HepG2 (cell line): ENCODE measurements at regions not wholly inside any gene's neighbourhood (a gene's known extent, or its start where the extent isn't known, plus 50 kb on each side); places are given as distances from the start of the nearest gene placed in this dataset.

ENCODE experiments used
- ATAC-seq: fragments of 200-7000 bp; cut with Tn5 transposase; 3 replicates; pipeline ENCODE4 v1.9.1; 2020; ENCODE audit warnings: mild to moderate bottlenecking, moderate library complexity
- BruUV-seq: library from RNA; stranded (reverse); fragments of 400-500 nt; replicated peaks from 2 replicates; lab custom pipeline; 2021; lab: Mats Ljungman, UMichigan
- CTCF ChIA-PET: fragments of 300-600 bp; formaldehyde crosslinking; extraction: SDS; loops from one replicate; lab custom pipeline; 2021; ENCODE audit warnings: low total read pairs, inconsistent platforms, low intra/inter-chr PET ratio; lab: Yijun Ruan, JAX
- POLR2A ChIA-PET: fragments of 350-600 bp; sonication (Branson Sonifier 250); formaldehyde crosslinking; loops from one replicate; lab custom pipeline; 2020; ENCODE audit warnings: antibody characterized with exemption, inconsistent platforms; lab: Yijun Ruan, JAX
- DNase-seq: peaks from one replicate; pipeline ENCODE4 v3.0.0-alpha.2; 2015; ENCODE audit warnings: low spot score
- FAIRE-seq: peaks from 3 replicates; lab custom pipeline; 2011; peaks lifted over from hg19 to GRCh38; lab: Jason Lieb, UNC
- H2AFZ ChIP-seq: one replicate; pipeline ENCODE4 v1.6.1; 2011; ENCODE audit warnings: low read length, inconsistent platforms
- H3K27ac ChIP-seq: fragments of 300-600 bp; 3 replicates; pipeline ENCODE4 v1.8.0; 2011; ENCODE audit warnings: mixed run types, mild to moderate bottlenecking, mixed read lengths, low read length, inconsistent platforms; ENCODE audit not compliant: insufficient read depth; ENCODE audit errors: extremely low read length
- H3K27me3 ChIP-seq, 2 experiments: fragments of 200-600 bp in 1 of 2; 2 replicates in 1 of 2; 3 replicates in 1 of 2; pipeline versions ENCODE4 v1.6.0 to v1.8.0; 2011; ENCODE audit warnings: low read length in 2 of 2, mild to moderate bottlenecking in 2 of 2, moderate library complexity in 2 of 2, inconsistent platforms in 1 of 2; ENCODE audit not compliant: insufficient read depth in 2 of 2, control insufficient read depth in 1 of 2
- H3K36me3 ChIP-seq, 2 experiments: fragments of 200-600 bp in 1 of 2; replicated peaks in 1 of 2; 2 replicates in 1 of 2; 3 replicates in 1 of 2; pipeline versions ENCODE4 v1.5.1 to v1.8.0; 2011; ENCODE audit warnings: low read length in 2 of 2, inconsistent platforms in 1 of 2; ENCODE audit not compliant: insufficient read depth in 2 of 2, control insufficient read depth in 1 of 2
- H3K4me1 ChIP-seq: 2 replicates; pipeline ENCODE4 v1.5.1; 2012; ENCODE audit warnings: low read length, inconsistent platforms; ENCODE audit not compliant: insufficient read depth
- H3K4me2 ChIP-seq: 2 replicates; pipeline ENCODE4 v1.6.0; 2011; ENCODE audit warnings: low read depth, low read length, inconsistent platforms
- H3K4me3 ChIP-seq, 3 experiments: fragments of 200-600 bp in 1 of 3; sonication (generic), shearing (Covaris generic) in 1 of 3; replicated peaks in 1 of 3; 2 replicates each; pipeline ENCODE4 v1.5.1; 2011 to 2016; ENCODE audit warnings: low read length in 3 of 3, inconsistent platforms in 2 of 3, low read depth in 2 of 3, mild to moderate bottlenecking in 2 of 3, control low read depth in 1 of 3, mixed read lengths in 1 of 3; ENCODE audit not compliant: insufficient read depth in 1 of 3
- H3K79me2 ChIP-seq: one replicate; pipeline ENCODE4 v1.6.1; 2011; ENCODE audit warnings: low read length, inconsistent platforms; ENCODE audit not compliant: insufficient read depth
- H3K9ac ChIP-seq: 2 replicates; pipeline ENCODE4 v1.6.0; 2011; ENCODE audit warnings: mild to moderate bottlenecking, low read depth, low read length, inconsistent platforms; ENCODE audit not compliant: insufficient read depth
- H3K9me3 ChIP-seq: 2 replicates; pipeline ENCODE4 v1.5.1; 2012; ENCODE audit warnings: mild to moderate bottlenecking, low read length
- H4K20me1 ChIP-seq: 2 replicates; pipeline ENCODE4 v1.6.0; 2011; ENCODE audit warnings: inconsistent platforms, mild to moderate bottlenecking, low read length, moderate library complexity; ENCODE audit not compliant: insufficient read depth
- CREM ChIP-seq, 2 experiments: sonication (generic) in 1 of 2; formaldehyde crosslinking in 1 of 2; IDR thresholded peaks; 2 replicates each; pipeline versions ENCODE4 v1.4.0 to v1.6.1; 2016 to 2020; ENCODE audit warnings: antibody characterized with exemption in 1 of 2, mild to moderate bottlenecking in 1 of 2, missing genetic modification reagents in 1 of 2
- HMG20B ChIP-seq: conservative IDR thresholded peaks from 2 replicates; pipeline ENCODE4 v1.6.1; 2016; ENCODE audit warnings: missing genetic modification reagents, missing compliant biosample characterization
- KDM1A ChIP-seq: IDR thresholded peaks from 2 replicates; pipeline ENCODE4 v1.6.1; 2016; ENCODE audit warnings: missing compliant biosample characterization
- TCF7 ChIP-seq: sonication (generic); IDR thresholded peaks from 2 replicates; pipeline ENCODE4 v1.6.1; 2016; ENCODE audit warnings: antibody characterized with exemption, low read depth
- ZNF558 ChIP-seq: sonication (generic); formaldehyde crosslinking; IDR thresholded peaks from 2 replicates; pipeline ENCODE4 v1.9.0; 2022; ENCODE audit warnings: mild to moderate bottlenecking, missing genetic modification reagents, borderline replicate concordance
- WGBS: methylation state at CpG from one replicate; pipeline ENCODE4 v1.1.6; 2017; ENCODE audit warnings: low lambda C conversion rate; 5-methylcytosine and 5-hydroxymethylcytosine counted together
- in situ Hi-C: cut with HindIII; loops from 2 replicates; pipeline ENCODE4 v1.10.0; 2017; ENCODE audit warnings: low pct_unique_long_range_greater_than_20kb; ENCODE audit not compliant: extremely low pct_ligation_motif_present
- intact Hi-C: fragments of 100-400 bp; cut with micrococcal nuclease; formaldehyde crosslinking; loops from one replicate; pipeline ENCODE4 v1.10.0; 2022; ENCODE audit not compliant: unreplicated experiment
- TF ChIP-seq, protein P1 (sequence below): fragments of 450-650 bp; IDR thresholded peaks from 2 replicates; pipeline ENCODE4 v1.6.1; 2016
- TF ChIP-seq, protein P2 (sequence below): sonication (generic); formaldehyde crosslinking; IDR thresholded peaks from 2 replicates; pipeline ENCODE4 v1.5.0; 2020; ENCODE audit warnings: missing genetic modification reagents
- TF ChIP-seq, protein P3 (sequence below): sonication (generic); formaldehyde crosslinking; IDR thresholded peaks from 2 replicates; pipeline ENCODE4 v1.5.1; 2020; ENCODE audit warnings: missing genetic modification reagents, mild to moderate bottlenecking, borderline replicate concordance
- TF ChIP-seq, protein P4 (sequence below): sonication (generic); formaldehyde crosslinking; IDR thresholded peaks from 2 replicates; pipeline ENCODE4 v1.5.0; 2020; ENCODE audit warnings: missing genetic modification reagents
- TF ChIP-seq, protein P5 (sequence below): IDR thresholded peaks from 2 replicates; pipeline ENCODE4 v1.6.1; 2016

DNA sequence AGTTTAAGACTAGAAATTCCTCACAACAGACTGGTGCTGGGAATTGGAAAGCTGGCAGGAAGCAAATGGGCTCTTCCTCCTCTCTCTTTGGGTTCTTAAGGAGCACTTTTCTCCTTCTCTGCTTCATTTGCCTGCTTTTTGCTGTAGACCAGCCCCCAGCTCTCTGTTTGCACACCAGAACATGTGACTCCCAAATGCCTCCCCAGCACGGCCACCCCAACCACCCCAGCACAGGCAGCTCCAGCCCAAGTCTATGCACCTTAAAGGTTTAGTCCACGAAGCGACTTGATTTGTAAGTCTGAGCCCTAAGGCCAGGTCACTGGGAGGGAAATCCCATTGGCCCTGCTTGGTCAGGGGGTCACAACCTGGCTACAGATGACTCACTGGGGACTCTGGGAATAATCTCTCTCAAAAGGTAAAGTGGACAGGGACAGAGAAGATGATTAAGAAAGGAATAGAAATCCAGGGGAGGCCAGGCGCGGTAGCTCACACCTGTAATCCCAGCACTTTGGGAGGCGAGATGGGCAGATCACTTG, 377.8 kb upstream of the PROK2 start (continued):
- TF ChIP-seq HMG20B (CRISPR knock-in tag) (no peak), CREM (IDR thresholded peaks at IDR 0.05) (no peak), CREM (CRISPR knock-in tag; IDR thresholded peaks at IDR 0.05) (no peak)
- TF ChIP-seq, protein P1, sequence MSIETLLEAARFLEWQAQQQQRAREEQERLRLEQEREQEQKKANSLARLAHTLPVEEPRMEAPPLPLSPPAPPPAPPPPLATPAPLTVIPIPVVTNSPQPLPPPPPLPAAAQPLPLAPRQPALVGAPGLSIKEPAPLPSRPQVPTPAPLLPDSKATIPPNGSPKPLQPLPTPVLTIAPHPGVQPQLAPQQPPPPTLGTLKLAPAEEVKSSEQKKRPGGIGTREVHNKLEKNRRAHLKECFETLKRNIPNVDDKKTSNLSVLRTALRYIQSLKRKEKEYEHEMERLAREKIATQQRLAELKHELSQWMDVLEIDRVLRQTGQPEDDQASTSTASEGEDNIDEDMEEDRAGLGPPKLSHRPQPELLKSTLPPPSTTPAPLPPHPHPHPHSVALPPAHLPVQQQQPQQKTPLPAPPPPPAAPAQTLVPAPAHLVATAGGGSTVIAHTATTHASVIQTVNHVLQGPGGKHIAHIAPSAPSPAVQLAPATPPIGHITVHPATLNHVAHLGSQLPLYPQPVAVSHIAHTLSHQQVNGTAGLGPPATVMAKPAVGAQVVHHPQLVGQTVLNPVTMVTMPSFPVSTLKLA: no peak
- TF ChIP-seq, protein P2, sequence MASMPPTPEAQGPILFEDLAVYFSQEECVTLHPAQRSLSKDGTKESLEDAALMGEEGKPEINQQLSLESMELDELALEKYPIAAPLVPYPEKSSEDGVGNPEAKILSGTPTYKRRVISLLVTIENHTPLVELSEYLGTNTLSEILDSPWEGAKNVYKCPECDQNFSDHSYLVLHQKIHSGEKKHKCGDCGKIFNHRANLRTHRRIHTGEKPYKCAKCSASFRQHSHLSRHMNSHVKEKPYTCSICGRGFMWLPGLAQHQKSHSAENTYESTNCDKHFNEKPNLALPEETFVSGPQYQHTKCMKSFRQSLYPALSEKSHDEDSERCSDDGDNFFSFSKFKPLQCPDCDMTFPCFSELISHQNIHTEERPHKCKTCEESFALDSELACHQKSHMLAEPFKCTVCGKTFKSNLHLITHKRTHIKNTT (CRISPR knock-in tag): no peak
- TF ChIP-seq, protein P3, sequence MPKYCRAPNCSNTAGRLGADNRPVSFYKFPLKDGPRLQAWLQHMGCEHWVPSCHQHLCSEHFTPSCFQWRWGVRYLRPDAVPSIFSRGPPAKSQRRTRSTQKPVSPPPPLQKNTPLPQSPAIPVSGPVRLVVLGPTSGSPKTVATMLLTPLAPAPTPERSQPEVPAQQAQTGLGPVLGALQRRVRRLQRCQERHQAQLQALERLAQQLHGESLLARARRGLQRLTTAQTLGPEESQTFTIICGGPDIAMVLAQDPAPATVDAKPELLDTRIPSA: no peak
- TF ChIP-seq, protein P4, sequence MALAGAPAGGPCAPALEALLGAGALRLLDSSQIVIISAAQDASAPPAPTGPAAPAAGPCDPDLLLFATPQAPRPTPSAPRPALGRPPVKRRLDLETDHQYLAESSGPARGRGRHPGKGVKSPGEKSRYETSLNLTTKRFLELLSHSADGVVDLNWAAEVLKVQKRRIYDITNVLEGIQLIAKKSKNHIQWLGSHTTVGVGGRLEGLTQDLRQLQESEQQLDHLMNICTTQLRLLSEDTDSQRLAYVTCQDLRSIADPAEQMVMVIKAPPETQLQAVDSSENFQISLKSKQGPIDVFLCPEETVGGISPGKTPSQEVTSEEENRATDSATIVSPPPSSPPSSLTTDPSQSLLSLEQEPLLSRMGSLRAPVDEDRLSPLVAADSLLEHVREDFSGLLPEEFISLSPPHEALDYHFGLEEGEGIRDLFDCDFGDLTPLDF (CRISPR knock-in tag): no peak

DNA sequence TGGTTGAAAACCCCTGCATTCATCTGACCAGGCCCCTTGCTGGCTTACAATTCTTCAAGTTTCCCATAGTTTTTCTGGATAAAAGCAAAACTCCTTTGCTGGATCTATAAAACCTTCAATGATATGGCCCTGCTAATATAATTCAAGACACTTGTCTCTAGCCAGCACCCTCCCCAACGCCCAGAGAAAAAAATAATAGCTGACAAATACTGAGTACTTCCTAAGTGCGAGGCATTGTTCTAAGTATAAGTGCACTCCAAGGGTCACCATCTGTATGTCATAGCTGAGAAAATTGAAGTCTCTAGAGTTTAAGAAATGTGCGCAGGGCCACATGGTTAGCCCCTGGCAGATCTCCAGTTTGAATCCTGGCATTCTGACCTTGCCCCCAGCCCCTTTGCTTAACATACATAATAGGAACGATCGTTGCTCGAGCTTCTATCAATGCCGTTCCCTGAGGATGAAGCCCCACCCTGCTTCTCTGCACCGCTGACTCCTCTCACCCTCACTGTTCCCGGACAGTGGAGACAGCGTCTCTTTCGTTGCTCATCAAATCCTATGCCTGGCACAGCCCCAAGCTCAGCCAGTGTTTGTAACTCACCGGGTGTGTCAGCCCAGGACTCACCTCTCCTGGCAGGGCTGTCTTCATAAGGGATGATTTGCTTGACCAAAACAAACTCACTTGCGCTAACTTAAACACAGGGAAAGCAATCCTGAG, 377.1 kb upstream of the PROK2 start:
- Histone ChIP-seq H2AFZ (no peak overlapping the region), H3K4me1 (no peaks in the 10 kb centered on the region), H3K27me3 (no peaks in the 10 kb centered on the region), H4K20me1 (no peaks in the 10 kb centered on the region), H3K9me3 (no peaks in the 10 kb centered on the region), H3K79me2 (no peaks in the 10 kb centered on the region), H3K4me3 (no peak overlapping the region), H3K4me2 (no peak overlapping the region), H3K27ac (no peak overlapping the region), H3K9ac (no peak overlapping the region), H3K36me3 (no peaks in the 10 kb centered on the region)
- CTCF ChIA-PET: no interaction called here
- POLR2A ChIA-PET: no interaction called here
- 94% methylated on average over 13 of the region's 13 CpGs for WGBS
- no peak for FAIRE-seq
- in situ Hi-C loops: no loop called here
- intact Hi-C loops: no loop called here
- ATAC-seq: no peak
- no TSS peak for BruUV-seq
- no peak for DNase-seq
- TF ChIP-seq, protein P3: no peak
- no peak for TF ChIP-seq TCF7
- no peak for TF ChIP-seq KDM1A
- no peak for TF ChIP-seq ZNF558 (CRISPR knock-in tag)
- TF ChIP-seq, protein P5, sequence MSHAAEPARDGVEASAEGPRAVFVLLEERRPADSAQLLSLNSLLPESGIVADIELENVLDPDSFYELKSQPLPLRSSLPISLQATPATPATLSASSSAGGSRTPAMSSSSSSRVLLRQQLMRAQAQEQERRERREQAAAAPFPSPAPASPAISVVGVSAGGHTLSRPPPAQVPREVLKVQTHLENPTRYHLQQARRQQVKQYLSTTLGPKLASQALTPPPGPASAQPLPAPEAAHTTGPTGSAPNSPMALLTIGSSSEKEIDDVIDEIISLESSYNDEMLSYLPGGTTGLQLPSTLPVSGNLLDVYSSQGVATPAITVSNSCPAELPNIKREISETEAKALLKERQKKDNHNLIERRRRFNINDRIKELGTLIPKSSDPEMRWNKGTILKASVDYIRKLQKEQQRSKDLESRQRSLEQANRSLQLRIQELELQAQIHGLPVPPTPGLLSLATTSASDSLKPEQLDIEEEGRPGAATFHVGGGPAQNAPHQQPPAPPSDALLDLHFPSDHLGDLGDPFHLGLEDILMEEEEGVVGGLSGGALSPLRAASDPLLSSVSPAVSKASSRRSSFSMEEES (CRISPR knock-in tag): no peak
